ENCODE measurements at regions not wholly inside any gene's neighbourhood (a gene's known extent, or its start where the extent isn't known, plus 50 kb on each side); places are given as distances from the start of the nearest gene placed in this dataset.

- Histone ChIP-seq H4K20me1 (ENCODE audit: insufficient read depth, low read length) (no peaks in the 10 kb centered on the region), H3K4me3 (ENCODE audit: low read length) (no peak overlapping the region), H3K27me3 (replicated peaks; ENCODE audit: insufficient read depth, low read length) (no peaks in the 10 kb centered on the region), H3K9me2 (replicated peaks; ENCODE audit: insufficient read depth, low read length) (no peaks in the 10 kb centered on the region; the same call in 1 of the 2 replicates), H3K27ac (ENCODE audit: low read length) (no peak overlapping the region), H3K9ac (ENCODE audit: low read length) (no peak overlapping the region), H2AFZ (ENCODE audit: low read length) (no peak overlapping the region), H3K4me1 (ENCODE audit: low read length) (no peaks in the 10 kb centered on the region), H3F3A (ENCODE audit: insufficient read depth, low read length) (no peaks in the 10 kb centered on the region), H3K4me2 (ENCODE audit: low read depth, low read length) (no peak overlapping the region), H3K9me3 (replicated peaks; ENCODE audit: insufficient read depth, low read length) (no peaks in the 10 kb centered on the region), H3K79me2 (ENCODE audit: low read length) (no peaks in the 10 kb centered on the region), H3K36me3 (replicated peaks; ENCODE audit: insufficient read depth, low read length) (no peaks in the 10 kb centered on the region)
- TF ChIP-seq CTCF (IDR thresholded peaks at IDR 0.05; ENCODE audit: low read length) (no peak), EZH2phosphoT487 (IDR thresholded peaks at IDR 0.05; ENCODE audit: low read length) (no peak), EZH2 (optimal IDR thresholded peaks at IDR 0.05; ENCODE audit: low read depth, low read length) (no peak)
- no peak for DNase-seq
These were observed 269.1 kb upstream of the ACTBL2 start for GRCh38 chr5:57751710-57752109.

GRCh38 chr5:57750891-57751290 lies 268.3 kb upstream of the ACTBL2 start:
- TF ChIP-seq CTCF (IDR thresholded peaks at IDR 0.05; ENCODE audit: low read length) (no peak), EZH2 (optimal IDR thresholded peaks at IDR 0.05; ENCODE audit: low read depth, low read length) (no peak), EZH2phosphoT487 (IDR thresholded peaks at IDR 0.05; ENCODE audit: low read length) (no peak)
- Histone ChIP-seq H4K20me1 (ENCODE audit: insufficient read depth, low read length) (no peaks in the 10 kb centered on the region), H3K27me3 (replicated peaks; ENCODE audit: insufficient read depth, low read length) (no peaks in the 10 kb centered on the region), H3K9ac (ENCODE audit: low read length) (no peak overlapping the region), H3K27ac (ENCODE audit: low read length) (no peak overlapping the region), H3K9me3 (replicated peaks; ENCODE audit: insufficient read depth, low read length) (no peaks in the 10 kb centered on the region), H3K4me2 (ENCODE audit: low read depth, low read length) (no peak overlapping the region), H3F3A (ENCODE audit: insufficient read depth, low read length) (no peaks in the 10 kb centered on the region), H3K79me2 (ENCODE audit: low read length) (no peaks in the 10 kb centered on the region), H3K9me2 (replicated peaks; ENCODE audit: insufficient read depth, low read length) (no peaks in the 10 kb centered on the region; the same call in 1 of the 2 replicates), H3K4me3 (ENCODE audit: low read length) (no peak overlapping the region), H3K4me1 (ENCODE audit: low read length) (no peaks in the 10 kb centered on the region), H2AFZ (ENCODE audit: low read length) (no peak overlapping the region), H3K36me3 (replicated peaks; ENCODE audit: insufficient read depth, low read length) (no peaks in the 10 kb centered on the region)
- no peak for DNase-seq

- Histone ChIP-seq H2AFZ (ENCODE audit: low read length) (no peak overlapping the region), H3K9me2 (replicated peaks; ENCODE audit: insufficient read depth, low read length) (no peaks in the 10 kb centered on the region; the same call in 1 of the 2 replicates), H3K27ac (ENCODE audit: low read length) (no peak overlapping the region), H3K79me2 (ENCODE audit: low read length) (no peaks in the 10 kb centered on the region), H3K9me3 (replicated peaks; ENCODE audit: insufficient read depth, low read length) (no peaks in the 10 kb centered on the region), H4K20me1 (ENCODE audit: insufficient read depth, low read length) (no peaks in the 10 kb centered on the region), H3K4me2 (ENCODE audit: low read depth, low read length) (no peak overlapping the region), H3K9ac (ENCODE audit: low read length) (no peak overlapping the region), H3F3A (ENCODE audit: insufficient read depth, low read length) (no peaks in the 10 kb centered on the region), H3K4me1 (ENCODE audit: low read length) (no peaks in the 10 kb centered on the region), H3K4me3 (ENCODE audit: low read length) (no peak overlapping the region), H3K27me3 (replicated peaks; ENCODE audit: insufficient read depth, low read length) (no peaks in the 10 kb centered on the region), H3K36me3 (replicated peaks; ENCODE audit: insufficient read depth, low read length) (no peaks in the 10 kb centered on the region)
- TF ChIP-seq EZH2phosphoT487 (IDR thresholded peaks at IDR 0.05; ENCODE audit: low read length) (no peak), CTCF (IDR thresholded peaks at IDR 0.05; ENCODE audit: low read length) (no peak), EZH2 (optimal IDR thresholded peaks at IDR 0.05; ENCODE audit: low read depth, low read length) (no peak)
- no peak for DNase-seq
These were observed 267.7 kb upstream of the ACTBL2 start for GRCh38 chr5:57750282-57750681.

Data from MM.1S (cell line).